ENCODE measurements at regions not wholly inside any gene's neighbourhood (a gene's known extent, or its start where the extent isn't known, plus 50 kb on each side); places are given as distances from the start of the nearest gene placed in this dataset.

DNA sequence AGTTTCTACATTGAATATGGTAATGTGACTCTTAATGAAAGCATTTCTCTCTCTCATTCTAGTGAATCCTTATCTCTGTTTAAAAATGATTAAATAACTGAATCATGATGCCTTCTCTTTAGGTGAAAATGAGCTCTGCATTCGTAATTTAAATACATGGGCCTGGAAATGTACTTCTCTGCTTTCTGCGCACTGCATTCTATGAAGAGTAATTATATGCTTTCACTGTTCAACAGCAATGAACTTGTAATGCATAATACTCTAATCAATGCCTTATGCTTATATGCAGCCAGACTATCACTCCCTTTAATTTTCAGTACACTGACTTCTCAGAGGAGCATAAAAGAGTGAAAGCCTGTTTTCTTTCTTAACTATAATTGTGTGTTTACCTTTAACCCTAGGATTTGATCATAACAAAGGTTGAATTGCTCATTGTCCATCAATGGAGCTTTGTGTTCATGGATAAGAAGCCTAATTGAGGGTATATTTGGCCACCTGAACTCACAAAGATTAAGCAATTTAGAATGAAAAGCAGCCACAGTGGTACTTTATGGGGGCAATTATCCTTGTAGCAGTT, 330.8 kb upstream of the PDZRN3 start:
- CTCF ChIA-PET = no interaction called here
- POLR2A ChIA-PET (ENCODE audit: low non-redundant PET) = no interaction called here
- BruUV-seq (replicated peaks) = no TSS peak

DNA sequence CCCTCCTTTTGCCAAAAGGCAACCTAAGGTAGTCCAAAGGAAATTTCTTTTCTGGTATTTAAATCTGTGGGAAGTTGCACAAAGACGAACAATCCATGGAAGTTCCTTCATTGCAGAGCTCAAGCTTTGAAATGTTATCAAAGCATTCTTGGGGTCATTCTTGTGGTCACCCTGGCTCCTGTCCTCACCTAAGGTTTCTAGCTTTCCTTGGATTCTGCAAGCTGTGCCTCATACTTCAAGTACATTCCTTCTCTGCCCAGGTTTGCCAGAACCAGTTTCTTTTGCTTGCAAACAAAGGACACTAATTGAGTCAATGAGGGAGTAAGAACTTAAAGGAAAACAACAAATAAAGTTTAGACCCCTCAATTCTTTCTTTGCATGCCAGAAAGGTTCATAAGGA, 329.8 kb upstream of the PDZRN3 start:
- intact Hi-C loops (cut with micrococcal nuclease; ENCODE audit: unreplicated experiment) = no loop called here
- TF ChIP-seq EZH2 (IDR thresholded peaks at IDR 0.05; ENCODE audit: borderline replicate concordance, low read depth, low read length, poor library complexity, severe bottlenecking) = no peak
- no peak for TF ChIP-seq CTCF (conservative IDR thresholded peaks at IDR 0.05; ENCODE audit: low read depth, low read length)
- BruUV-seq (replicated peaks) = no TSS peak
- Histone ChIP-seq H3K27me3 (replicated peaks; ENCODE audit: insufficient read depth, low read depth, low read length, poor library complexity) (no peaks in the 10 kb centered on the region), H3K36me3 (ENCODE audit: insufficient read depth, low read length, poor library complexity, severe bottlenecking) (no peaks in the 10 kb centered on the region), H3K27ac (ENCODE audit: low read depth, low read length, poor library complexity, severe bottlenecking) (no peak overlapping the region), H3K4me1 (ENCODE audit: insufficient read depth, low read length, poor library complexity, severe bottlenecking) (no peaks in the 10 kb centered on the region), H3K4me3 (ENCODE audit: low read depth, low read length, poor library complexity, severe bottlenecking) (no peak overlapping the region), H3K9me3 (ENCODE audit: low read depth, low read length, poor library complexity, severe bottlenecking) (no peaks in the 10 kb centered on the region)
- CTCF ChIA-PET = no interaction called here
- POLR2A ChIA-PET (ENCODE audit: low non-redundant PET) = no interaction called here
- no peak for DNase-seq (ENCODE audit: low spot score)

More for the DNA sequence above, 330.8 kb upstream of the PDZRN3 start:
- Histone ChIP-seq H3K4me3 (ENCODE audit: low read depth, low read length, poor library complexity, severe bottlenecking) (no peak overlapping the region), H3K4me1 (ENCODE audit: insufficient read depth, low read length, poor library complexity, severe bottlenecking) (no peaks in the 10 kb centered on the region), H3K27me3 (replicated peaks; ENCODE audit: insufficient read depth, low read depth, low read length, poor library complexity) (no peaks in the 10 kb centered on the region), H3K27ac (ENCODE audit: low read depth, low read length, poor library complexity, severe bottlenecking) (no peak overlapping the region), H3K9me3 (ENCODE audit: low read depth, low read length, poor library complexity, severe bottlenecking) (no peaks in the 10 kb centered on the region), H3K36me3 (ENCODE audit: insufficient read depth, low read length, poor library complexity, severe bottlenecking) (no peaks in the 10 kb centered on the region)
- DNase-seq (ENCODE audit: low spot score) = no peak
- intact Hi-C loops (cut with micrococcal nuclease; ENCODE audit: unreplicated experiment) = no loop called here
- TF ChIP-seq CTCF (conservative IDR thresholded peaks at IDR 0.05; ENCODE audit: low read depth, low read length) (no peak), EZH2 (IDR thresholded peaks at IDR 0.05; ENCODE audit: borderline replicate concordance, low read depth, low read length, poor library complexity, severe bottlenecking) (no peak)

DNA sequence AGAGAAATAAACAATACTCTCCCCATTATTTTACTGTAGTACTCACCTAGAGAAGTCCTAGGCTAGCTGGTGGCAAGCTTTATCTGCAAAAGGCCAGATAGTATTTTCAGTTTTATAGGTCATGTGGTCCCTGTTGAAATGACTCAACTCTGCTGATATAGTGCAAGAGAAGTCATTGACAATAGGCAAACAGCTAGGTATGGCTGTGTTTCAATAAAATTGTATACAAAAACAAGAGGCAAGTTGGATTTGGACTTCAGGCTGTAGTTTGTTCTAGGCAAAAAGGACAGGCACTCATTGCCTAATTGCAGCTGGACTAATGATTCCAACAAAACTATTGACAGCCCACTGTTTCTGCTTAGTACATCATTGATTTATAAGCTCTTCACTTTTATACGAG, 328.0 kb upstream of the PDZRN3 start:
- no peaks in the 10 kb centered on the region for H3K4me1 ChIP-seq (ENCODE audit: insufficient read depth, low read length, poor library complexity, severe bottlenecking)
- no peak overlapping the region for H3K27ac ChIP-seq (ENCODE audit: low read depth, low read length, poor library complexity, severe bottlenecking)
- no peaks in the 10 kb centered on the region for H3K27me3 ChIP-seq (replicated peaks; ENCODE audit: insufficient read depth, low read depth, low read length, poor library complexity)
- H3K4me3 ChIP-seq (ENCODE audit: low read depth, low read length, poor library complexity, severe bottlenecking) = no peak overlapping the region
- no TSS peak for BruUV-seq (replicated peaks)
- H3K9me3 ChIP-seq (ENCODE audit: low read depth, low read length, poor library complexity, severe bottlenecking) = no peaks in the 10 kb centered on the region
- DNase-seq (ENCODE audit: low spot score) = no peak
- POLR2A ChIA-PET (ENCODE audit: low non-redundant PET) = no interaction called here
- TF ChIP-seq CTCF (conservative IDR thresholded peaks at IDR 0.05; ENCODE audit: low read depth, low read length) (no peak), EZH2 (IDR thresholded peaks at IDR 0.05; ENCODE audit: borderline replicate concordance, low read depth, low read length, poor library complexity, severe bottlenecking) (no peak)
- no peaks in the 10 kb centered on the region for H3K36me3 ChIP-seq (ENCODE audit: insufficient read depth, low read length, poor library complexity, severe bottlenecking)
- CTCF ChIA-PET = no interaction called here
- intact Hi-C loops (cut with micrococcal nuclease; ENCODE audit: unreplicated experiment) = no loop called here
